H1 (cell line): ENCODE measurements at regions not wholly inside any gene's neighbourhood (a gene's known extent, or its start where the extent isn't known, plus 50 kb on each side); places are given as distances from the start of the nearest gene placed in this dataset.

Experiments
- CTCF ChIA-PET: fragments of 300-600 bp; sonication (Branson Sonifier 250); formaldehyde crosslinking; loops from one replicate; lab custom pipeline; 2021; ENCODE audit not compliant: partially characterized antibody; lab: Charles Lee
- POLR2A ChIA-PET: fragments of 300-600 bp; sonication (Branson Sonifier 250); formaldehyde crosslinking; loops from one replicate; lab custom pipeline; 2021; ENCODE audit warnings: inconsistent platforms; ENCODE audit not compliant: partially characterized antibody; lab: Charles Lee
- DNase-seq, 2 experiments: peaks; one replicate each; pipeline versions ENCODE4 v3.0.0 to v3.0.0-alpha.2; 2010 to 2022; ENCODE audit warnings: low spot score in 2 of 2, low read depth in 1 of 2, mixed read lengths in 1 of 2
- FAIRE-seq: peaks from 2 replicates; lab custom pipeline; 2011; peaks lifted over from hg19 to GRCh38; lab: Jason Lieb, UNC
- H2AFZ ChIP-seq: 2 replicates; pipeline ENCODE4 v1.8.1; 2012; ENCODE audit warnings: low read length, inconsistent platforms
- H2AK5ac ChIP-seq: 2 replicates; pipeline ENCODE4 v1.6.1; 2013; ENCODE audit warnings: low read depth, low read length
- H2BK120ac ChIP-seq: replicated peaks from 2 replicates; pipeline ENCODE3; 2013; ENCODE audit warnings: low read depth, low read length, inconsistent platforms
- H2BK12ac ChIP-seq: 2 replicates; pipeline ENCODE4 v1.6.1; 2013; ENCODE audit warnings: low read depth, low read length
- H2BK15ac ChIP-seq: 2 replicates; pipeline ENCODE4 v1.6.1; 2013; ENCODE audit warnings: low read length
- H2BK20ac ChIP-seq: 2 replicates; pipeline ENCODE4 v1.6.1; 2013; ENCODE audit warnings: low read length
- H2BK5ac ChIP-seq: 2 replicates; pipeline ENCODE4 v1.6.1; 2013; ENCODE audit warnings: low read depth, low read length
- H3K14ac ChIP-seq: 2 replicates; pipeline ENCODE4 v1.6.1; 2013; ENCODE audit warnings: inconsistent platforms; ENCODE audit not compliant: insufficient read length
- H3K18ac ChIP-seq: 2 replicates; pipeline ENCODE4 v1.6.1; 2013; ENCODE audit warnings: low read length; ENCODE audit errors: extremely low read depth
- H3K23ac ChIP-seq: 2 replicates; pipeline ENCODE4 v1.6.1; 2013; ENCODE audit warnings: inconsistent platforms; ENCODE audit not compliant: insufficient read length
- H3K23me2 ChIP-seq: 2 replicates; pipeline ENCODE4 v1.6.1; 2013; ENCODE audit warnings: low read depth, low read length
- H3K27ac ChIP-seq: 2 replicates; pipeline ENCODE4 v1.6.1; 2011; ENCODE audit warnings: low read depth, low read length, inconsistent platforms
- H3K27me3 ChIP-seq, 4 experiments: replicated peaks in 1 of 4; 1 replicate in 1 of 4; 2 replicates in 3 of 4; pipeline versions ENCODE4 v1.6.1 to v1.8.1; 2011 to 2013; ENCODE audit warnings: low read length in 3 of 4, mild to moderate bottlenecking in 3 of 4, inconsistent platforms in 2 of 4, mixed read lengths in 2 of 4, moderate library complexity in 1 of 4; ENCODE audit not compliant: control insufficient read depth in 3 of 4, insufficient read depth in 3 of 4; ENCODE audit errors: extremely low read depth in 1 of 4
- H3K36me3 ChIP-seq, 4 experiments: 2 replicates each; pipeline versions ENCODE4 v1.6.1 to v1.8.1; 2011 to 2013; ENCODE audit warnings: mild to moderate bottlenecking in 4 of 4, low read length in 3 of 4, moderate library complexity in 2 of 4, control low read depth in 1 of 4, inconsistent platforms in 1 of 4; ENCODE audit not compliant: insufficient read depth in 4 of 4, control insufficient read depth in 2 of 4
- H3K4ac ChIP-seq: replicated peaks from 2 replicates; pipeline ENCODE3; 2013; ENCODE audit warnings: low read length, low read depth, mixed read lengths, inconsistent platforms; ENCODE audit not compliant: insufficient read length
- H3K4me1 ChIP-seq, 4 experiments: replicated peaks in 1 of 4; 1 replicate in 1 of 4; 2 replicates in 3 of 4; pipeline versions ENCODE4 v1.6.1 to v1.8.1; 2011 to 2013; ENCODE audit warnings: low read length in 3 of 4, inconsistent platforms in 2 of 4, mixed read lengths in 1 of 4; ENCODE audit not compliant: insufficient read depth in 4 of 4, control insufficient read depth in 3 of 4
- H3K4me2 ChIP-seq, 2 experiments: 2 replicates each; pipeline versions ENCODE4 v1.6.1 to v1.8.1; 2011 to 2013; ENCODE audit warnings: low read depth in 2 of 2, low read length in 2 of 2, control low read depth in 1 of 2, inconsistent platforms in 1 of 2, mild to moderate bottlenecking in 1 of 2; ENCODE audit not compliant: insufficient read depth in 1 of 2
- H3K4me3 ChIP-seq, 4 experiments: fragments of 200-600, 300-600 bp in 1 of 4; sonication (generic), shearing (Covaris generic), sonication (Bioruptor Twin) in 1 of 4; 2 replicates each; pipeline versions ENCODE4 v1.5.1 to v1.8.1; 2011 to 2016; ENCODE audit warnings: low read length in 4 of 4, low read depth in 3 of 4, control low read depth in 2 of 4, inconsistent platforms in 2 of 4, mild to moderate bottlenecking in 2 of 4, mixed read lengths in 1 of 4, moderate library complexity in 1 of 4; ENCODE audit not compliant: insufficient read depth in 2 of 4; ENCODE audit errors: extremely low read depth in 1 of 4
- H3K56ac ChIP-seq: replicated peaks from 2 replicates; pipeline ENCODE3; 2013; ENCODE audit warnings: low read depth, mild to moderate bottlenecking, mixed read lengths, low read length, inconsistent platforms; ENCODE audit not compliant: insufficient read length
- H3K79me1 ChIP-seq: 2 replicates; pipeline ENCODE4 v1.6.1; 2013; ENCODE audit warnings: low read depth, low read length, control low read depth
- H3K79me2 ChIP-seq, 2 experiments: 2 replicates each; pipeline versions ENCODE4 v1.6.1 to v1.8.1; 2012 to 2013; ENCODE audit warnings: low read length in 2 of 2, mild to moderate bottlenecking in 2 of 2, inconsistent platforms in 1 of 2; ENCODE audit not compliant: insufficient read depth in 2 of 2, control insufficient read depth in 1 of 2
- H3K9ac ChIP-seq, 4 experiments: replicated peaks in 1 of 4; 1 replicate in 1 of 4; 2 replicates in 3 of 4; pipeline versions ENCODE4 v1.6.1 to v1.8.1; 2011 to 2013; ENCODE audit warnings: low read depth in 3 of 4, low read length in 3 of 4, control low read depth in 2 of 4, mild to moderate bottlenecking in 2 of 4, moderate library complexity in 2 of 4, inconsistent platforms in 1 of 4; ENCODE audit errors: extremely low read depth in 1 of 4
- H3K9me3 ChIP-seq, 2 experiments: 2 replicates each; pipeline versions ENCODE4 v1.6.1 to v1.8.1; 2012 to 2013; ENCODE audit warnings: mild to moderate bottlenecking in 2 of 2, moderate library complexity in 2 of 2, control low read depth in 1 of 2, inconsistent platforms in 1 of 2, low read depth in 1 of 2, low read length in 1 of 2, mixed read lengths in 1 of 2; ENCODE audit not compliant: insufficient read depth in 2 of 2
- H4K20me1 ChIP-seq, 2 experiments: replicated peaks in 1 of 2; 2 replicates each; pipeline versions ENCODE3 to v1.8.1; 2011 to 2013; ENCODE audit warnings: inconsistent platforms in 2 of 2, low read length in 2 of 2, mild to moderate bottlenecking in 1 of 2; ENCODE audit not compliant: insufficient read depth in 2 of 2, control insufficient read depth in 1 of 2
- H4K5ac ChIP-seq: 2 replicates; pipeline ENCODE4 v1.6.1; 2013; ENCODE audit warnings: low read length, low read depth, mixed read lengths, inconsistent platforms; ENCODE audit not compliant: insufficient read length
- H4K8ac ChIP-seq: 2 replicates; pipeline ENCODE4 v1.8.0; 2013; ENCODE audit warnings: mild to moderate bottlenecking, moderate library complexity, low read length, inconsistent platforms; ENCODE audit not compliant: insufficient read depth; ENCODE audit errors: extremely low read depth
- H4K91ac ChIP-seq: replicated peaks from 2 replicates; pipeline ENCODE3; 2013; ENCODE audit warnings: low read length, mixed read lengths, inconsistent platforms; ENCODE audit not compliant: insufficient read length
- TAF7 ChIP-seq: optimal IDR thresholded peaks from 2 replicates; pipeline ENCODE3; 2011; ENCODE audit warnings: low read depth, mild to moderate bottlenecking, inconsistent platforms, low read length, moderate library complexity, borderline replicate concordance
- WGBS, 2 experiments: shearing (Covaris generic) in 1 of 2; methylation state at CpG; one replicate each; pipeline versions ENCODE4 v1.1.6 to v1.1.7; 2013 to 2015; ENCODE audit warnings: low lambda C conversion rate in 2 of 2, mixed read lengths in 2 of 2, inconsistent platforms in 1 of 2, low coverage in 1 of 2, missing lambda C conversion rate in 1 of 2; ENCODE audit not compliant: insufficient replicate concordance in 2 of 2, insufficient coverage in 1 of 2, insufficient read length in 1 of 2; ENCODE audit errors: extremely low coverage in 1 of 2, missing lambda C conversion rate in 1 of 2; 5-methylcytosine and 5-hydroxymethylcytosine counted together
- TF ChIP-seq, protein P1 (sequence below): IDR thresholded peaks from 2 replicates; pipeline ENCODE4 v1.6.1; 2012; ENCODE audit warnings: inconsistent platforms

- Histone ChIP-seq H3K23me2 (no peaks in the 10 kb centered on the region), H2BK5ac (no peak overlapping the region), H3K18ac (no peak overlapping the region), H3K27me3 (no peaks in the 10 kb centered on the region), H2AK5ac (no peak overlapping the region), H3K14ac (no peak overlapping the region), H3K4me1 (no peaks in the 10 kb centered on the region), H2BK120ac (no peak overlapping the region), H4K20me1 (no peaks in the 10 kb centered on the region), H3K4me2 (no peak overlapping the region), H3K23ac (no peak overlapping the region), H3K9ac (no peak overlapping the region), H3K4ac (no peak overlapping the region), H2BK15ac (no peak overlapping the region), H3K27ac (no peak overlapping the region), H2BK20ac (no peak overlapping the region), H3K56ac (no peak overlapping the region), H3K4me3 (no peak overlapping the region), H3K9me3 (no peaks in the 10 kb centered on the region), H3K79me1 (no peaks in the 10 kb centered on the region), H4K5ac (no peak overlapping the region), H3K36me3 (no peaks in the 10 kb centered on the region), H4K8ac (no peak overlapping the region), H2BK12ac (no peak overlapping the region), H3K79me2 (no peaks in the 10 kb centered on the region), H2AFZ (no peak overlapping the region), H4K91ac (no peak overlapping the region)
- ChIA-PET POLR2A (no interaction called here), CTCF (interaction anchor here (1.7 kb wide), 1 partner anchor 224 kb away, joined by 4 read pairs; no protein-coding TSS in a partner anchor)
- WGBS, 2 experiments = 98% methylated on average over 2 of the region's 2 CpGs; no CpG with 5 or more reads in 1 of the 2 experiments
- FAIRE-seq (no peak), DNase-seq (no peak)
- TF ChIP-seq, protein P1, sequence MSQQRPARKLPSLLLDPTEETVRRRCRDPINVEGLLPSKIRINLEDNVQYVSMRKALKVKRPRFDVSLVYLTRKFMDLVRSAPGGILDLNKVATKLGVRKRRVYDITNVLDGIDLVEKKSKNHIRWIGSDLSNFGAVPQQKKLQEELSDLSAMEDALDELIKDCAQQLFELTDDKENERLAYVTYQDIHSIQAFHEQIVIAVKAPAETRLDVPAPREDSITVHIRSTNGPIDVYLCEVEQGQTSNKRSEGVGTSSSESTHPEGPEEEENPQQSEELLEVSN = no peak
- TF ChIP-seq TAF7 = no peak
These were observed 1054.4 kb downstream of the AMY1C start for GRCh38 chr1:104804147-104804546.
